IPS-NIHi7 (cell line): ENCODE measurements at regions not wholly inside any gene's neighbourhood (a gene's known extent, or its start where the extent isn't known, plus 50 kb on each side); places are given as distances from the start of the nearest gene placed in this dataset.

ENCODE experiments used
- DNase-seq: peaks from one replicate; pipeline ENCODE4 v3.0.0; 2012; ENCODE audit warnings: mixed read lengths; ENCODE audit errors: extremely low spot score

GRCh38 chr4:186889876-186890643 lies 166.4 kb upstream of the FAT1 start:
- no peak for DNase-seq

GRCh38 chr4:186891859-186892486 lies 168.3 kb upstream of the FAT1 start:
- DNase-seq: no peak

- no peak for DNase-seq
These were observed 174.7 kb upstream of the FAT1 start for GRCh38 chr4:186898367-186898766.

GRCh38 chr4:186900232-186900900 lies 176.7 kb upstream of the FAT1 start:
- DNase-seq: no peak

- DNase-seq: no peak
These were observed 177.3 kb upstream of the FAT1 start for GRCh38 chr4:186900984-186901383.

GRCh38 chr4:186901850-186902249 lies 178.2 kb upstream of the FAT1 start:
- no peak for DNase-seq

- no peak for DNase-seq
These were observed 178.7 kb upstream of the FAT1 start for GRCh38 chr4:186902361-186902760.

GRCh38 chr4:186904101-186904500 lies 180.4 kb upstream of the FAT1 start:
- DNase-seq: no peak

GRCh38 chr4:186906722-186907121 lies 183.1 kb upstream of the FAT1 start:
- DNase-seq: no peak

- no peak for DNase-seq
These were observed 186.7 kb upstream of the FAT1 start for GRCh38 chr4:186910385-186910784.

GRCh38 chr4:186912606-186913005 lies 188.9 kb upstream of the FAT1 start:
- no peak for DNase-seq

- no peak for DNase-seq
These were observed 192.2 kb upstream of the FAT1 start for GRCh38 chr4:186915816-186916215.

- no peak for DNase-seq
These were observed 193.5 kb upstream of the FAT1 start for GRCh38 chr4:186917136-186917535.

GRCh38 chr4:186918466-186918865 lies 194.8 kb upstream of the FAT1 start:
- no peak for DNase-seq

GRCh38 chr4:186919340-186919739 lies 195.7 kb upstream of the FAT1 start:
- no peak for DNase-seq

GRCh38 chr4:186920483-186920882 lies 196.8 kb upstream of the FAT1 start:
- DNase-seq: no peak

- DNase-seq: no peak
These were observed 197.3 kb upstream of the FAT1 start for GRCh38 chr4:186920992-186921391.

- DNase-seq: no peak
These were observed 201.1 kb upstream of the FAT1 start for GRCh38 chr4:186924723-186925122.

GRCh38 chr4:186927624-186928023 lies 204.0 kb upstream of the FAT1 start:
- no peak for DNase-seq

- no peak for DNase-seq
These were observed 206.4 kb upstream of the FAT1 start for GRCh38 chr4:186930024-186930423.

GRCh38 chr4:186931519-186931918 lies 207.9 kb upstream of the FAT1 start:
- no peak for DNase-seq

GRCh38 chr4:186932196-186932595 lies 208.5 kb upstream of the FAT1 start:
- no peak for DNase-seq

GRCh38 chr4:186932631-186933187 lies 209.1 kb upstream of the FAT1 start:
- no peak for DNase-seq
